Smooth muscle cell (in vitro differentiated cells): ENCODE measurements at regions not wholly inside any gene's neighbourhood (a gene's known extent, or its start where the extent isn't known, plus 50 kb on each side); places are given as distances from the start of the nearest gene placed in this dataset.
A peak's percentile ranks its signal among the peaks of the same experiment; 100 is the strongest.

Experiments
- DNase-seq: peaks from one replicate; lab custom pipeline; 2025; ENCODE audit not compliant: unreplicated experiment; lab: John Stamatoyannopoulos, UW
- H2AFZ ChIP-seq: fragments of 200-600 bp; sonication (generic); 2 replicates; pipeline ENCODE4 v1.6.0; 2016; ENCODE audit warnings: antibody characterized with exemption, low read depth, mild to moderate bottlenecking
- H3F3A ChIP-seq: fragments of 200-600 bp; sonication (generic); 2 replicates; pipeline ENCODE4 v1.6.0; 2017; ENCODE audit warnings: antibody characterized with exemption, low read depth
- H3K27ac ChIP-seq: fragments of 200-600 bp; sonication (generic); 2 replicates; pipeline ENCODE4 v1.5.1; 2016; ENCODE audit warnings: low read depth, mild to moderate bottlenecking
- H3K27me3 ChIP-seq: fragments of 200-600 bp; sonication (generic); 2 replicates; pipeline ENCODE4 v1.6.1; 2016; ENCODE audit warnings: low read depth, mild to moderate bottlenecking
- H3K36me3 ChIP-seq: fragments of 200-600 bp; sonication (generic); 2 replicates; pipeline ENCODE4 v1.5.1; 2016; ENCODE audit warnings: low read depth
- H3K4me1 ChIP-seq: fragments of 200-600 bp; sonication (generic); 2 replicates; pipeline ENCODE4 v1.5.1; 2016; ENCODE audit warnings: low read depth
- H3K4me2 ChIP-seq: fragments of 200-600 bp; sonication (generic); 2 replicates; pipeline ENCODE4 v1.6.0; 2016; ENCODE audit warnings: mild to moderate bottlenecking
- H3K4me3 ChIP-seq: fragments of 200-600 bp; sonication (generic); 2 replicates; pipeline ENCODE4 v1.5.1; 2016; ENCODE audit warnings: mild to moderate bottlenecking
- H3K79me2 ChIP-seq: fragments of 200-600 bp; sonication (generic); 2 replicates; pipeline ENCODE4 v1.6.0; 2016; ENCODE audit warnings: low read depth, mild to moderate bottlenecking
- H3K9ac ChIP-seq: fragments of 200-600 bp; sonication (generic); 2 replicates; pipeline ENCODE4 v1.6.0; 2016; ENCODE audit warnings: low read depth
- H3K9me3 ChIP-seq: fragments of 200-600 bp; sonication (generic); replicated peaks from 2 replicates; pipeline ENCODE4 v1.5.1; 2016; ENCODE audit warnings: low read depth
- H4K20me1 ChIP-seq: fragments of 200-600 bp; sonication (generic); 2 replicates; pipeline ENCODE4 v1.6.0; 2016; ENCODE audit warnings: low read depth
- CTCF ChIP-seq: fragments of 200-600 bp; sonication (generic); IDR thresholded peaks from 2 replicates; pipeline ENCODE4 v1.5.1; 2017; ENCODE audit warnings: borderline replicate concordance, mild to moderate bottlenecking, antibody characterized with exemption; ENCODE audit not compliant: insufficient read depth, poor library complexity, severe bottlenecking
- WGBS: methylation state at CpG from one replicate; pipeline ENCODE4 v1.1.7; 2016; ENCODE audit warnings: low lambda C conversion rate; 5-methylcytosine and 5-hydroxymethylcytosine counted together

- DNase-seq, result no peak
- Histone ChIP-seq H3K9ac (no peak overlapping the region), H3K27ac (no peak overlapping the region), H3F3A (no peaks in the 10 kb centered on the region), H3K36me3 (no peaks in the 10 kb centered on the region), H2AFZ (no peak overlapping the region), H3K27me3 (no peaks in the 10 kb centered on the region), H3K4me2 (no peak overlapping the region), H3K9me3 (no peaks in the 10 kb centered on the region), H4K20me1 (no peaks in the 10 kb centered on the region), H3K4me1 (peaks cover 3% of the 10 kb centered on the region), H3K79me2 (no peaks in the 10 kb centered on the region), H3K4me3 (no peak overlapping the region)
- no peak for TF ChIP-seq CTCF
Observed at GRCh38 chr3:150165396-150166094, 194.8 kb upstream of the PFN2 start.

DNA sequence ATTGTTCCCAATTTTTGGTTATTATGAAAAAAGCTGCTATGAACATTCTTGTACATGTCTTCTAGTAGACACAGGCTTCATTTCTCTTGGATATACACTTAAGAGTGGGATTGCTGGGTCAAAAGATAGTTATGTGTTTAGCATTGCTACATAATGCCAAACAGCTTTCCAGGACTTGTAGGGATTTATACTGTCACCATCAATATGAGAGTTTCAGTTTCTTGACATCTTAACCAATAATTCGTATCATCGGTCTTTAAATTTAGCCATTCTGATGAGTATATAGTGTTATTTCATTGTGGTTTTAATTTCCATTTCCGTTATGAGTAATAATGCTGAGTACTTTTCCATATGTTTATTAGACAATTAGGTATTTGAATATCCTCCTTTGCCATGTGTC, 190.3 kb upstream of the PFN2 start:
- Histone ChIP-seq H3K27me3 (no peaks in the 10 kb centered on the region), H3F3A (peaks cover 3% of the 10 kb centered on the region), H4K20me1 (no peaks in the 10 kb centered on the region), H3K4me1 (peaks cover 3% of the 10 kb centered on the region), H3K79me2 (no peaks in the 10 kb centered on the region), H3K4me3 (no peak overlapping the region), H3K9me3 (no peaks in the 10 kb centered on the region), H3K9ac (no peak overlapping the region), H2AFZ (no peak overlapping the region), H3K36me3 (no peaks in the 10 kb centered on the region), H3K27ac (no peak overlapping the region), H3K4me2 (no peak overlapping the region)
- TF ChIP-seq CTCF, result no peak
- no peak for DNase-seq
- 94% methylated on average over 3 of the region's 3 CpGs for WGBS

- Histone ChIP-seq H3F3A (peaks cover 3% of the 10 kb centered on the region), H3K4me1 (no peaks in the 10 kb centered on the region), H3K27ac (no peak overlapping the region), H2AFZ (peak overlapping the region; percentile 59), H3K79me2 (no peaks in the 10 kb centered on the region), H4K20me1 (no peaks in the 10 kb centered on the region), H3K4me2 (peak overlapping the region; percentile 53), H3K9me3 (no peaks in the 10 kb centered on the region), H3K9ac (no peak overlapping the region), H3K4me3 (no peak overlapping the region), H3K27me3 (no peaks in the 10 kb centered on the region), H3K36me3 (no peaks in the 10 kb centered on the region)
- no peak for DNase-seq
- 72% methylated on average over 3 of the region's 3 CpGs for WGBS
- no peak for TF ChIP-seq CTCF
Observed at GRCh38 chr3:150158943-150159625, 188.4 kb upstream of the PFN2 start.

GRCh38 chr3:150152567-150152966, 181.9 kb upstream of the PFN2 start:
- Histone ChIP-seq H3K36me3 (no peaks in the 10 kb centered on the region), H3K4me2 (no peak overlapping the region), H3K27ac (no peak overlapping the region), H3K4me1 (peaks cover 4% of the 10 kb centered on the region), H3K4me3 (no peak overlapping the region), H3K9me3 (no peaks in the 10 kb centered on the region), H4K20me1 (no peaks in the 10 kb centered on the region), H3K79me2 (no peaks in the 10 kb centered on the region), H3K9ac (no peak overlapping the region), H2AFZ (no peak overlapping the region), H3F3A (peaks cover 13% of the 10 kb centered on the region), H3K27me3 (no peaks in the 10 kb centered on the region)
- no peak for TF ChIP-seq CTCF
- WGBS, result 93% methylated on average over 2 of the region's 2 CpGs
- DNase-seq, result no peak
